ENCODE measurements at regions not wholly inside any gene's neighbourhood (a gene's known extent, or its start where the extent isn't known, plus 50 kb on each side); places are given as distances from the start of the nearest gene placed in this dataset.

- DNase-seq: no peak
These were observed 147.8 kb downstream of the ARRDC3 start for GRCh38 chr5:91235271-91235694.

- DNase-seq: no peak
These were observed 150.6 kb downstream of the ARRDC3 start for GRCh38 chr5:91232523-91232922.

GRCh38 chr5:91229031-91229727 is 153.9 kb downstream of the ARRDC3 start:
- DNase-seq: no peak

GRCh38 chr5:91228188-91228587 is 154.9 kb downstream of the ARRDC3 start:
- no peak for DNase-seq

GRCh38 chr5:91225848-91226686 is 157.1 kb downstream of the ARRDC3 start:
- DNase-seq: peak; percentile 12

- DNase-seq: no peak
These were observed 158.1 kb downstream of the ARRDC3 start for GRCh38 chr5:91224969-91225368.

GRCh38 chr5:91224456-91224855 is 158.7 kb downstream of the ARRDC3 start:
- no peak for DNase-seq

- no peak for DNase-seq
These were observed 159.2 kb downstream of the ARRDC3 start for GRCh38 chr5:91223886-91224285.

- no peak for DNase-seq
These were observed 160.6 kb downstream of the ARRDC3 start for GRCh38 chr5:91222482-91222881.

GRCh38 chr5:91221917-91222316 is 161.2 kb downstream of the ARRDC3 start:
- DNase-seq: no peak

- DNase-seq: no peak
These were observed 163.2 kb downstream of the ARRDC3 start for GRCh38 chr5:91219803-91220371.

- no peak for DNase-seq
These were observed 163.9 kb downstream of the ARRDC3 start for GRCh38 chr5:91219091-91219802.

GRCh38 chr5:91217859-91218258 is 165.3 kb downstream of the ARRDC3 start:
- DNase-seq: no peak

GRCh38 chr5:91214571-91214970 is 168.5 kb downstream of the ARRDC3 start:
- no peak for DNase-seq

Measured in DMS153 (cell line).